ENCODE measurements at regions not wholly inside any gene's neighbourhood (a gene's known extent, or its start where the extent isn't known, plus 50 kb on each side); places are given as distances from the start of the nearest gene placed in this dataset.
"Not testable (repeated sequence)": the region's sequence is repeated elsewhere in the genome, so short reads cannot be mapped to it uniquely, and the experiment has no call there.

GRCh38 chr1:66455446-66455845, 78.5 kb upstream of the SGIP1 start:
- DNase-seq = no peak
- Histone ChIP-seq H3K4me1 (peaks cover under 1% of the 10 kb centered on the region), H3K27me3 (no peaks in the 10 kb centered on the region), H3K27ac (no peak overlapping the region), H3K9me3 (no peaks in the 10 kb centered on the region), H3K4me3 (no peak overlapping the region), H3K36me3 (ENCODE audit: low read depth, missing control alignments) (no peaks in the 10 kb centered on the region)
- TF ChIP-seq POLR2A (IDR thresholded peaks at IDR 0.05) = no peak
- intact Hi-C loops (cut with DNase I; ENCODE audit: low total_unique reads) = no loop called here
- WGBS, 2 donors = 59 to 61% methylated on average over 2 of the region's 2 CpGs

GRCh38 chr1:66460776-66461175, 73.2 kb upstream of the SGIP1 start:
- no peak overlapping the region for H3K4me3 ChIP-seq
- TF ChIP-seq CTCF (IDR thresholded peaks at IDR 0.05) (no peak), POLR2A (IDR thresholded peaks at IDR 0.05) (no peak)
- no peak overlapping the region for H3K27ac ChIP-seq
- intact Hi-C loops (cut with DNase I; ENCODE audit: low total_unique reads) = no loop called here
- no peaks in the 10 kb centered on the region for H3K4me1 ChIP-seq
- H3K36me3 ChIP-seq (ENCODE audit: low read depth, missing control alignments) = no peaks in the 10 kb centered on the region
- H3K9me3 ChIP-seq = no peaks in the 10 kb centered on the region
- no peak for DNase-seq
- H3K27me3 ChIP-seq = no peaks in the 10 kb centered on the region
- WGBS, 2 donors = 86 to 90% methylated on average over 3 of the region's 3 CpGs

- intact Hi-C loops (cut with DNase I; ENCODE audit: low total_unique reads) = no loop called here
- no peak for DNase-seq
- no peak overlapping the region for H3K4me3 ChIP-seq
- no peaks in the 10 kb centered on the region for H3K27me3 ChIP-seq
- WGBS, 2 donors = 83 to 90% methylated on average over 2 of the region's 2 CpGs
- no peaks in the 10 kb centered on the region for H3K9me3 ChIP-seq
- no peak overlapping the region for H3K27ac ChIP-seq
- H3K4me1 ChIP-seq = no peaks in the 10 kb centered on the region
- H3K36me3 ChIP-seq (ENCODE audit: low read depth, missing control alignments) = no peaks in the 10 kb centered on the region
- no peak for TF ChIP-seq POLR2A (IDR thresholded peaks at IDR 0.05)
- no peak for TF ChIP-seq CTCF (IDR thresholded peaks at IDR 0.05)
Observed at GRCh38 chr1:66462313-66462712, 71.6 kb upstream of the SGIP1 start.

GRCh38 chr1:66464351-66464750, 69.6 kb upstream of the SGIP1 start:
- no peak for TF ChIP-seq POLR2A (IDR thresholded peaks at IDR 0.05)
- no peak for TF ChIP-seq CTCF (IDR thresholded peaks at IDR 0.05)
- intact Hi-C loops (cut with DNase I; ENCODE audit: low total_unique reads) = no loop called here
- Histone ChIP-seq H3K27me3 (no peaks in the 10 kb centered on the region), H3K36me3 (ENCODE audit: low read depth, missing control alignments) (no peaks in the 10 kb centered on the region), H3K9me3 (no peaks in the 10 kb centered on the region), H3K4me1 (no peaks in the 10 kb centered on the region), H3K4me3 (no peak overlapping the region), H3K27ac (no peak overlapping the region)
- DNase-seq = no peak

GRCh38 chr1:66464802-66465201, 69.2 kb upstream of the SGIP1 start:
- Histone ChIP-seq H3K4me3 (no peak overlapping the region), H3K4me1 (no peaks in the 10 kb centered on the region), H3K36me3 (ENCODE audit: low read depth, missing control alignments) (no peaks in the 10 kb centered on the region), H3K27ac (no peak overlapping the region), H3K27me3 (no peaks in the 10 kb centered on the region), H3K9me3 (no peaks in the 10 kb centered on the region)
- intact Hi-C loops (cut with DNase I; ENCODE audit: low total_unique reads) = no loop called here
- DNase-seq = no peak
- TF ChIP-seq CTCF (IDR thresholded peaks at IDR 0.05) (no peak), POLR2A (IDR thresholded peaks at IDR 0.05) (no peak)
- WGBS, 2 donors = 44 to 94% methylated on average over 2 of the region's 2 CpGs

GRCh38 chr1:66466695-66467094, 67.3 kb upstream of the SGIP1 start:
- H3K27ac ChIP-seq; DNase-seq; H3K27me3 ChIP-seq; H3K4me1 ChIP-seq; intact Hi-C loops (cut with DNase I; ENCODE audit: low total_unique reads); H3K9me3 ChIP-seq; H3K4me3 ChIP-seq; H3K36me3 ChIP-seq (ENCODE audit: low read depth, missing control alignments): not testable (repeated sequence)
- WGBS, 2 donors = 48 to 55% methylated on average over 2 of the region's 2 CpGs
